Testis (tissue), 2 donors: ENCODE measurements at regions not wholly inside any gene's neighbourhood (a gene's known extent, or its start where the extent isn't known, plus 50 kb on each side); places are given as distances from the start of the nearest gene placed in this dataset.

Experiments
- CTCF ChIP-seq, 3 experiments: fragments of 450-650 bp in 2 of 3; fragments of 200-600 bp in 1 of 3; sonication (generic) in 1 of 3; IDR thresholded peaks; one replicate each; pipeline ENCODE4 v1.5.1; 2016 to 2019; ENCODE audit warnings: antibody characterized with exemption in 3 of 3, mild to moderate bottlenecking in 2 of 3, moderate library complexity in 1 of 3
- POLR2A ChIP-seq: fragments of 450-650 bp; IDR thresholded peaks from one replicate; pipeline ENCODE4 v1.6.1; 2017; ENCODE audit warnings: antibody characterized with exemption, mild to moderate bottlenecking, moderate library complexity

GRCh38 chr4:4746444-4746843 is 113.0 kb upstream of the MSX1 start:
- TF ChIP-seq CTCF (IDR thresholded peaks at IDR 0.05) (no peak), POLR2A (no peak)
